Ectodermal cell (in vitro differentiated cells): ENCODE measurements at regions not wholly inside any gene's neighbourhood (a gene's known extent, or its start where the extent isn't known, plus 50 kb on each side); places are given as distances from the start of the nearest gene placed in this dataset.

ENCODE experiments used
- H3K27ac ChIP-seq: 2 replicates; pipeline ENCODE4 v1.7.0; 2013; ENCODE audit warnings: mild to moderate bottlenecking, low read depth, low read length; ENCODE audit not compliant: insufficient read depth, poor library complexity, severe bottlenecking
- H3K27me3 ChIP-seq: 2 replicates; pipeline ENCODE4 v1.7.0; 2013; ENCODE audit warnings: mild to moderate bottlenecking, low read length; ENCODE audit not compliant: insufficient read depth, control insufficient read depth, poor library complexity, severe bottlenecking
- H3K36me3 ChIP-seq: one replicate; pipeline ENCODE4 v1.7.0; 2013; ENCODE audit warnings: low read length; ENCODE audit not compliant: control insufficient read depth, insufficient read depth
- H3K4me1 ChIP-seq: one replicate; pipeline ENCODE4 v1.7.0; 2013; ENCODE audit warnings: low read length; ENCODE audit not compliant: control insufficient read depth, insufficient read depth
- H3K4me3 ChIP-seq: 2 replicates; pipeline ENCODE4 v1.7.0; 2013; ENCODE audit warnings: low read depth, low read length, control low read depth; ENCODE audit not compliant: insufficient read depth
- H3K9me3 ChIP-seq: 2 replicates; pipeline ENCODE4 v1.7.0; 2013; ENCODE audit warnings: mild to moderate bottlenecking, low read length, moderate library complexity; ENCODE audit not compliant: control insufficient read depth
- WGBS, 2 experiments: methylation state at CpG; one replicate each; pipeline ENCODE4 v1.1.7; 2013; ENCODE audit warnings: missing lambda C conversion rate in 2 of 2; 5-methylcytosine and 5-hydroxymethylcytosine counted together

- Histone ChIP-seq H3K27ac (no peak overlapping the region), H3K36me3 (no peaks in the 10 kb centered on the region), H3K4me1 (no peaks in the 10 kb centered on the region), H3K9me3 (no peaks in the 10 kb centered on the region), H3K27me3 (no peaks in the 10 kb centered on the region), H3K4me3 (no peak overlapping the region)
- 88% methylated on average over 19 of the region's 19 CpGs for WGBS, 2 experiments
Observed at GRCh38 chr2:45301307-45302277, 292.3 kb upstream of the SIX2 start.

GRCh38 chr2:45300026-45300750 is 290.9 kb upstream of the SIX2 start:
- H3K9me3 ChIP-seq: no peaks in the 10 kb centered on the region
- no peaks in the 10 kb centered on the region for H3K27me3 ChIP-seq
- no peaks in the 10 kb centered on the region for H3K4me1 ChIP-seq
- WGBS, 2 experiments: 90 to 94% methylated on average over 4 of the region's 4 CpGs
- H3K27ac ChIP-seq: no peak overlapping the region
- no peaks in the 10 kb centered on the region for H3K36me3 ChIP-seq
- no peak overlapping the region for H3K4me3 ChIP-seq

GRCh38 chr2:45299361-45299760 is 290.1 kb upstream of the SIX2 start:
- WGBS, 2 experiments: 94% methylated on average over 4 of the region's 4 CpGs
- H3K4me3 ChIP-seq: no peak overlapping the region
- no peak overlapping the region for H3K27ac ChIP-seq
- H3K4me1 ChIP-seq: no peaks in the 10 kb centered on the region
- H3K36me3 ChIP-seq: no peaks in the 10 kb centered on the region
- H3K9me3 ChIP-seq: no peaks in the 10 kb centered on the region
- no peaks in the 10 kb centered on the region for H3K27me3 ChIP-seq

- 86 to 89% methylated on average over 5 of the region's 5 CpGs for WGBS, 2 experiments
- Histone ChIP-seq H3K27ac (no peak overlapping the region), H3K27me3 (no peaks in the 10 kb centered on the region), H3K4me1 (no peaks in the 10 kb centered on the region), H3K36me3 (no peaks in the 10 kb centered on the region), H3K9me3 (no peaks in the 10 kb centered on the region), H3K4me3 (no peak overlapping the region)
Observed at GRCh38 chr2:45293182-45293581, 283.9 kb upstream of the SIX2 start.

- Histone ChIP-seq H3K27me3 (no peaks in the 10 kb centered on the region), H3K4me3 (no peak overlapping the region), H3K27ac (no peak overlapping the region), H3K9me3 (no peaks in the 10 kb centered on the region), H3K36me3 (no peaks in the 10 kb centered on the region), H3K4me1 (no peaks in the 10 kb centered on the region)
- WGBS, 2 experiments: 95 to 97% methylated on average over 4 of the region's 4 CpGs
Observed at GRCh38 chr2:45291296-45291701, 282.0 kb upstream of the SIX2 start.

GRCh38 chr2:45289997-45290709 is 280.9 kb upstream of the SIX2 start:
- Histone ChIP-seq H3K27me3 (no peaks in the 10 kb centered on the region), H3K9me3 (no peaks in the 10 kb centered on the region), H3K4me1 (no peaks in the 10 kb centered on the region), H3K27ac (no peak overlapping the region), H3K36me3 (no peaks in the 10 kb centered on the region), H3K4me3 (no peak overlapping the region)
- WGBS, 2 experiments: 90 to 97% methylated on average over 6 of the region's 6 CpGs

- 85 to 89% methylated on average over 5 to 6 of the region's 6 CpGs for WGBS, 2 experiments
- H3K27me3 ChIP-seq: no peaks in the 10 kb centered on the region
- H3K36me3 ChIP-seq: no peaks in the 10 kb centered on the region
- no peak overlapping the region for H3K27ac ChIP-seq
- H3K4me1 ChIP-seq: no peaks in the 10 kb centered on the region
- H3K9me3 ChIP-seq: no peaks in the 10 kb centered on the region
- H3K4me3 ChIP-seq: no peak overlapping the region
Observed at GRCh38 chr2:45288532-45289417, 279.5 kb upstream of the SIX2 start.

GRCh38 chr2:45287045-45287444 is 277.8 kb upstream of the SIX2 start:
- WGBS, 2 experiments: 91 to 93% methylated on average over 4 of the region's 4 CpGs
- Histone ChIP-seq H3K27me3 (no peaks in the 10 kb centered on the region), H3K27ac (no peak overlapping the region), H3K9me3 (no peaks in the 10 kb centered on the region), H3K4me3 (no peak overlapping the region), H3K4me1 (no peaks in the 10 kb centered on the region), H3K36me3 (no peaks in the 10 kb centered on the region)

- Histone ChIP-seq H3K27me3 (no peaks in the 10 kb centered on the region), H3K27ac (no peak overlapping the region), H3K36me3 (no peaks in the 10 kb centered on the region), H3K4me1 (no peaks in the 10 kb centered on the region), H3K9me3 (no peaks in the 10 kb centered on the region), H3K4me3 (no peak overlapping the region)
- 90 to 93% methylated on average over 4 of the region's 4 CpGs for WGBS, 2 experiments
Observed at GRCh38 chr2:45285771-45286390, 276.6 kb upstream of the SIX2 start.
